Dendritic cell treated with granulocyte-macrophage colony-stimulating factor and Interleukin-4, amounts not matched to agents 40 ng/mL and 50 ng/mL, for 4 days (primary cell): ENCODE measurements at regions not wholly inside any gene's neighbourhood (a gene's known extent, or its start where the extent isn't known, plus 50 kb on each side); places are given as distances from the start of the nearest gene placed in this dataset.

Source experiments
- H3K27ac Mint-ChIP-seq: one replicate; pipeline ENCODE4 v1.8.0; 2022; ENCODE audit warnings: mild to moderate bottlenecking, mixed read lengths
- H3K27me3 Mint-ChIP-seq: one replicate; pipeline ENCODE4 v1.8.0; 2022; ENCODE audit warnings: mild to moderate bottlenecking, mixed read lengths
- H3K36me3 Mint-ChIP-seq: one replicate; pipeline ENCODE4 v1.8.0; 2022; ENCODE audit warnings: low read depth, mixed read lengths
- H3K4me1 Mint-ChIP-seq: one replicate; pipeline ENCODE4 v1.8.0; 2022; ENCODE audit warnings: low read depth, mixed read lengths
- H3K4me3 Mint-ChIP-seq: one replicate; pipeline ENCODE4 v1.8.0; 2022; ENCODE audit warnings: mild to moderate bottlenecking, moderate library complexity, mixed read lengths
- H3K9me3 Mint-ChIP-seq: one replicate; pipeline ENCODE4 v1.8.0; 2022; ENCODE audit warnings: mixed read lengths
- intact Hi-C: fragments of 100-400 bp; cut with micrococcal nuclease; formaldehyde crosslinking; loops from one replicate; pipeline ENCODE4 v1.15.0; 2022

- H3K9me3 Mint-ChIP-seq = peaks cover 57% of the 10 kb centered on the region
- no peaks in the 10 kb centered on the region for H3K27me3 Mint-ChIP-seq
- intact Hi-C loops = no loop called here
- no peaks in the 10 kb centered on the region for H3K36me3 Mint-ChIP-seq
- H3K4me3 Mint-ChIP-seq = no peak overlapping the region
- no peaks in the 10 kb centered on the region for H3K4me1 Mint-ChIP-seq
- no peak overlapping the region for H3K27ac Mint-ChIP-seq
These were observed 762.5 kb downstream of the CBLN4 start for GRCh38 chr20:55242853-55243252.

GRCh38 chr20:55239269-55239668 lies 763.9 kb downstream of the DOK5 start:
- no peaks in the 10 kb centered on the region for H3K27me3 Mint-ChIP-seq
- H3K4me1 Mint-ChIP-seq = no peaks in the 10 kb centered on the region
- no peaks in the 10 kb centered on the region for H3K36me3 Mint-ChIP-seq
- peaks cover 32% of the 10 kb centered on the region for H3K9me3 Mint-ChIP-seq
- intact Hi-C loops = no loop called here
- no peak overlapping the region for H3K4me3 Mint-ChIP-seq
- H3K27ac Mint-ChIP-seq = no peak overlapping the region

GRCh38 chr20:55232647-55233046 lies 757.3 kb downstream of the DOK5 start:
- Mint-ChIP-seq H3K4me1 (no peaks in the 10 kb centered on the region), H3K4me3 (no peak overlapping the region), H3K9me3 (peaks cover 4% of the 10 kb centered on the region), H3K27me3 (no peaks in the 10 kb centered on the region), H3K27ac (no peak overlapping the region), H3K36me3 (no peaks in the 10 kb centered on the region)
- intact Hi-C loops = no loop called here

GRCh38 chr20:55229451-55229850 lies 754.1 kb downstream of the DOK5 start:
- intact Hi-C loops = no loop called here
- Mint-ChIP-seq H3K36me3 (no peaks in the 10 kb centered on the region), H3K4me3 (no peak overlapping the region), H3K27ac (no peak overlapping the region), H3K27me3 (no peaks in the 10 kb centered on the region), H3K4me1 (no peaks in the 10 kb centered on the region), H3K9me3 (peaks cover 17% of the 10 kb centered on the region)

- Mint-ChIP-seq H3K36me3 (no peaks in the 10 kb centered on the region), H3K4me3 (no peak overlapping the region), H3K27ac (no peak overlapping the region), H3K4me1 (no peaks in the 10 kb centered on the region), H3K9me3 (peaks cover 13% of the 10 kb centered on the region), H3K27me3 (no peaks in the 10 kb centered on the region)
- intact Hi-C loops = no loop called here
These were observed 741.3 kb downstream of the DOK5 start for GRCh38 chr20:55216525-55217242.

GRCh38 chr20:55213653-55214052 lies 738.3 kb downstream of the DOK5 start:
- Mint-ChIP-seq H3K9me3 (peaks cover 24% of the 10 kb centered on the region), H3K36me3 (no peaks in the 10 kb centered on the region), H3K4me3 (no peak overlapping the region), H3K4me1 (no peaks in the 10 kb centered on the region), H3K27ac (no peak overlapping the region), H3K27me3 (no peaks in the 10 kb centered on the region)
- intact Hi-C loops = no loop called here

GRCh38 chr20:55211481-55211880 lies 736.1 kb downstream of the DOK5 start:
- Mint-ChIP-seq H3K4me3 (no peak overlapping the region), H3K36me3 (no peaks in the 10 kb centered on the region), H3K27me3 (no peaks in the 10 kb centered on the region), H3K9me3 (peaks cover 37% of the 10 kb centered on the region), H3K27ac (no peak overlapping the region), H3K4me1 (no peaks in the 10 kb centered on the region)
- intact Hi-C loops = no loop called here

GRCh38 chr20:55205665-55206064 lies 730.3 kb downstream of the DOK5 start:
- Mint-ChIP-seq H3K9me3 (peaks cover 20% of the 10 kb centered on the region), H3K4me3 (no peak overlapping the region), H3K27me3 (no peaks in the 10 kb centered on the region), H3K36me3 (no peaks in the 10 kb centered on the region), H3K27ac (no peak overlapping the region), H3K4me1 (no peaks in the 10 kb centered on the region)
- intact Hi-C loops = no loop called here

GRCh38 chr20:55200317-55200716 lies 724.9 kb downstream of the DOK5 start:
- Mint-ChIP-seq H3K4me1 (no peaks in the 10 kb centered on the region), H3K27ac (no peak overlapping the region), H3K4me3 (no peak overlapping the region), H3K36me3 (no peaks in the 10 kb centered on the region), H3K9me3 (peaks cover 25% of the 10 kb centered on the region), H3K27me3 (no peaks in the 10 kb centered on the region)
- intact Hi-C loops = no loop called here

- Mint-ChIP-seq H3K36me3 (no peaks in the 10 kb centered on the region), H3K4me3 (no peak overlapping the region), H3K4me1 (no peaks in the 10 kb centered on the region), H3K27me3 (no peaks in the 10 kb centered on the region), H3K9me3 (peaks cover 29% of the 10 kb centered on the region), H3K27ac (no peak overlapping the region)
- intact Hi-C loops = no loop called here
These were observed 719.6 kb downstream of the DOK5 start for GRCh38 chr20:55194947-55195346.

- H3K4me3 Mint-ChIP-seq = no peak overlapping the region
- intact Hi-C loops = no loop called here
- H3K27me3 Mint-ChIP-seq = no peaks in the 10 kb centered on the region
- H3K4me1 Mint-ChIP-seq = no peaks in the 10 kb centered on the region
- H3K27ac Mint-ChIP-seq = no peak overlapping the region
- peaks cover 30% of the 10 kb centered on the region for H3K9me3 Mint-ChIP-seq
- no peaks in the 10 kb centered on the region for H3K36me3 Mint-ChIP-seq
These were observed 710.8 kb downstream of the DOK5 start for GRCh38 chr20:55186228-55186627.

- Mint-ChIP-seq H3K9me3 (peaks cover 41% of the 10 kb centered on the region), H3K27ac (no peak overlapping the region), H3K4me1 (no peaks in the 10 kb centered on the region), H3K36me3 (no peaks in the 10 kb centered on the region), H3K4me3 (no peak overlapping the region), H3K27me3 (no peaks in the 10 kb centered on the region)
- intact Hi-C loops = no loop called here
These were observed 699.7 kb downstream of the DOK5 start for GRCh38 chr20:55175081-55175480.

GRCh38 chr20:55174635-55175034 lies 699.2 kb downstream of the DOK5 start:
- no peaks in the 10 kb centered on the region for H3K36me3 Mint-ChIP-seq
- no peak overlapping the region for H3K27ac Mint-ChIP-seq
- intact Hi-C loops = no loop called here
- no peaks in the 10 kb centered on the region for H3K4me1 Mint-ChIP-seq
- H3K9me3 Mint-ChIP-seq = peaks cover 37% of the 10 kb centered on the region
- H3K4me3 Mint-ChIP-seq = no peak overlapping the region
- no peaks in the 10 kb centered on the region for H3K27me3 Mint-ChIP-seq

GRCh38 chr20:55174172-55174571 lies 698.8 kb downstream of the DOK5 start:
- no peaks in the 10 kb centered on the region for H3K4me1 Mint-ChIP-seq
- intact Hi-C loops = no loop called here

GRCh38 chr20:55173601-55174000 lies 698.2 kb downstream of the DOK5 start:
- Mint-ChIP-seq H3K27me3 (no peaks in the 10 kb centered on the region), H3K36me3 (no peaks in the 10 kb centered on the region), H3K9me3 (peaks cover 37% of the 10 kb centered on the region), H3K4me1 (no peaks in the 10 kb centered on the region), H3K4me3 (no peak overlapping the region), H3K27ac (no peak overlapping the region)
- intact Hi-C loops = no loop called here

More at GRCh38 chr20:55174172-55174571, 698.8 kb downstream of the DOK5 start:
- no peaks in the 10 kb centered on the region for H3K27me3 Mint-ChIP-seq
- H3K9me3 Mint-ChIP-seq = peaks cover 37% of the 10 kb centered on the region
- no peaks in the 10 kb centered on the region for H3K36me3 Mint-ChIP-seq
- H3K4me3 Mint-ChIP-seq = no peak overlapping the region
- no peak overlapping the region for H3K27ac Mint-ChIP-seq
